ENCODE measurements at regions not wholly inside any gene's neighbourhood (a gene's known extent, or its start where the extent isn't known, plus 50 kb on each side); places are given as distances from the start of the nearest gene placed in this dataset.

DNA sequence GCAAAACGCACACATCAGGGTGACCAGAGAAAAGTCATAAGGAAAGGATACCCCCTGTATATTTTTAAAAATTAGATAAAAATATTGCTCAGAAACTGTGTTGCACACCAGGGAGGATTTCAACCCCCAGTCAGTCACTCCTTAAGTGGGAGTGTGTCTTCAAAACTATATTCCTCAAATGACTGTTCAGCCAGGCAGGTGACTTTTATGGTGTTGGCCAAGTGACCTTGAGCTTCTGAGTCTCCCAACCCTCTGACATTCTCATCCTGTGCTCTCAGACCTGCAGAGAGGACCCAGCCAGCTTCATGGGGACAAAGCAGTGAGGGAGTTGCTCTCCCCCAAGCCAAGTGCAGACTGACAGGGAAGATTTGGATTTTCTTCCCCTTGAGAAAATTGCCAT, 311.9 kb upstream of the JARID2 start:
- POLR2A ChIA-PET: no interaction called here
- Histone ChIP-seq H3K36me3 (replicated peaks in 1 of 2; ENCODE audit: control insufficient read depth in 1 of 2, insufficient read depth in 2 of 2, low read length in 2 of 2) (no peaks in the 10 kb centered on the region), H3K9me3 (ENCODE audit: low read length) (no peaks in the 10 kb centered on the region), H3K9ac (ENCODE audit: insufficient read depth, low read depth, low read length) (no peak overlapping the region), H3K4me2 (ENCODE audit: low read depth, low read length) (no peak overlapping the region), H3K4me1 (ENCODE audit: insufficient read depth, low read length) (no peaks in the 10 kb centered on the region), H3K27ac (ENCODE audit: extremely low read length, insufficient read depth, low read length) (no peak overlapping the region), H3K79me2 (ENCODE audit: insufficient read depth, low read length) (no peaks in the 10 kb centered on the region), H3K27me3 (ENCODE audit: control insufficient read depth in 1 of 2, insufficient read depth in 2 of 2, low read length in 2 of 2) (no peaks in the 10 kb centered on the region), H3K4me3 (replicated peaks in 1 of 3; ENCODE audit: insufficient read depth in 1 of 3, low read depth in 2 of 3, low read length in 3 of 3) (no peak overlapping the region), H4K20me1 (ENCODE audit: insufficient read depth, low read length) (no peaks in the 10 kb centered on the region), H2AFZ (ENCODE audit: low read length) (no peak overlapping the region)
- FAIRE-seq (no peak), DNase-seq (ENCODE audit: low spot score) (no peak), ATAC-seq (no peak)
- no TSS peak for BruUV-seq (replicated peaks)
- 93% methylated on average over 1 of the region's 1 CpG for WGBS (ENCODE audit: low lambda C conversion rate)
- intact Hi-C loops (cut with micrococcal nuclease; ENCODE audit: unreplicated experiment) (no loop called here), in situ Hi-C loops (cut with HindIII; ENCODE audit: extremely low pct_ligation_motif_present, low pct_unique_long_range_greater_than_20kb) (no loop called here)
- CTCF ChIA-PET (ENCODE audit: low intra/inter-chr PET ratio, low total read pairs): no interaction called here
- no peak for TF ChIP-seq ZNF180 (CRISPR knock-in tag; IDR thresholded peaks at IDR 0.05; ENCODE audit: borderline replicate concordance, low read depth)
- no peak for TF ChIP-seq GRHL1 (CRISPR knock-in tag; conservative IDR thresholded peaks at IDR 0.05)
- TF ChIP-seq GATAD2A (CRISPR knock-in tag; IDR thresholded peaks at IDR 0.05): no peak
- no peak for TF ChIP-seq ZNF569 (CRISPR knock-in tag; IDR thresholded peaks at IDR 0.05; ENCODE audit: borderline replicate concordance)
- TF ChIP-seq, protein P1, sequence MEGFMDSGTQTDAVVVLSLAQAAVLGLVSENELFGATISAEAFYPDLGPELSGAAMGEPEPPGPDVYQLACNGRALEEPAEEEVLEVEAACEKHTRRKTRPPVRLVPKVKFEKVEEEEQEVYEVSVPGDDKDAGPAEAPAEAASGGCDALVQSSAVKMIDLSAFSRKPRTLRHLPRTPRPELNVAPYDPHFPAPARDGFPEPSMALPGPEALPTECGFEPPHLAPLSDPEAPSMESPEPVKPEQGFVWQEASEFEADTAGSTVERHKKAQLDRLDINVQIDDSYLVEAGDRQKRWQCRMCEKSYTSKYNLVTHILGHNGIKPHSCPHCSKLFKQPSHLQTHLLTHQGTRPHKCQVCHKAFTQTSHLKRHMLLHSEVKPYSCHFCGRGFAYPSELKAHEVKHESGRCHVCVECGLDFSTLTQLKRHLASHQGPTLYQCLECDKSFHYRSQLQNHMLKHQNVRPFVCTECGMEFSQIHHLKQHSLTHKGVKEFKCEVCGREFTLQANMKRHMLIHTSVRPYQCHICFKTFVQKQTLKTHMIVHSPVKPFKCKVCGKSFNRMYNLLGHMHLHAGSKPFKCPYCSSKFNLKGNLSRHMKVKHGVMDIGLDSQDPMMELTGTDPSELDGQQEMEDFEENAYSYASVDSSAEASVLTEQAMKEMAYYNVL (CRISPR knock-in tag; IDR thresholded peaks at IDR 0.05; ENCODE audit: borderline replicate concordance): no peak
- TF ChIP-seq ZC3H13 (CRISPR knock-in tag; IDR thresholded peaks at IDR 0.05): no peak
- no peak for TF ChIP-seq ZNF362 (CRISPR knock-in tag; IDR thresholded peaks at IDR 0.05; ENCODE audit: borderline replicate concordance)
- TF ChIP-seq, protein P2, sequence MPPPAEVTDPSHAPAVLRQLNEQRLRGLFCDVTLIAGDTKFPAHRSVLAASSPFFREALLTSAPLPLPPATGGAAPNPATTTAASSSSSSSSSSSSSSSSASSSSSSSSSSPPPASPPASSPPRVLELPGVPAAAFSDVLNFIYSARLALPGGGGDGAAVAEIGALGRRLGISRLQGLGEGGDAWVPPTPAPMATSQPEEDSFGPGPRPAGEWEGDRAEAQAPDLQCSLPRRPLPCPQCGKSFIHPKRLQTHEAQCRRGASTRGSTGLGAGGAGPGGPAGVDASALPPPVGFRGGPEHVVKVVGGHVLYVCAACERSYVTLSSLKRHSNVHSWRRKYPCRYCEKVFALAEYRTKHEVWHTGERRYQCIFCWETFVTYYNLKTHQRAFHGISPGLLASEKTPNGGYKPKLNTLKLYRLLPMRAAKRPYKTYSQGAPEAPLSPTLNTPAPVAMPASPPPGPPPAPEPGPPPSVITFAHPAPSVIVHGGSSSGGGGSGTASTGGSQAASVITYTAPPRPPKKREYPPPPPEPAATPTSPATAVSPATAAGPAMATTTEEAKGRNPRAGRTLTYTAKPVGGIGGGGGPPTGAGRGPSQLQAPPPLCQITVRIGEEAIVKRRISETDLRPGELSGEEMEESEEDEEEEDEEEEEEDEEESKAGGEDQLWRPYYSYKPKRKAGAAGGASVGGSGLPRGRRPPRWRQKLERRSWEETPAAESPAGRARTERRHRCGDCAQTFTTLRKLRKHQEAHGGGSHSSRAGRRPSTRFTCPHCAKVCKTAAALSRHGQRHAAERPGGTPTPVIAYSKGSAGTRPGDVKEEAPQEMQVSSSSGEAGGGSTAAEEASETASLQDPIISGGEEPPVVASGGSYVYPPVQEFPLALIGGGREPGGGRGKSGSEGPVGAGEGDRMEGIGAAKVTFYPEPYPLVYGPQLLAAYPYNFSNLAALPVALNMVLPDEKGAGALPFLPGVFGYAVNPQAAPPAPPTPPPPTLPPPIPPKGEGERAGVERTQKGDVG (CRISPR knock-in tag; IDR thresholded peaks at IDR 0.05; ENCODE audit: borderline replicate concordance): no peak
- TF ChIP-seq ZNF431 (CRISPR knock-in tag; IDR thresholded peaks at IDR 0.05; ENCODE audit: borderline replicate concordance, low read depth): no peak
- no peak for TF ChIP-seq NBN (conservative IDR thresholded peaks at IDR 0.05)
- TF ChIP-seq, protein P3, sequence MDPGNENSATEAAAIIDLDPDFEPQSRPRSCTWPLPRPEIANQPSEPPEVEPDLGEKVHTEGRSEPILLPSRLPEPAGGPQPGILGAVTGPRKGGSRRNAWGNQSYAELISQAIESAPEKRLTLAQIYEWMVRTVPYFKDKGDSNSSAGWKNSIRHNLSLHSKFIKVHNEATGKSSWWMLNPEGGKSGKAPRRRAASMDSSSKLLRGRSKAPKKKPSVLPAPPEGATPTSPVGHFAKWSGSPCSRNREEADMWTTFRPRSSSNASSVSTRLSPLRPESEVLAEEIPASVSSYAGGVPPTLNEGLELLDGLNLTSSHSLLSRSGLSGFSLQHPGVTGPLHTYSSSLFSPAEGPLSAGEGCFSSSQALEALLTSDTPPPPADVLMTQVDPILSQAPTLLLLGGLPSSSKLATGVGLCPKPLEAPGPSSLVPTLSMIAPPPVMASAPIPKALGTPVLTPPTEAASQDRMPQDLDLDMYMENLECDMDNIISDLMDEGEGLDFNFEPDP (CRISPR knock-in tag; conservative IDR thresholded peaks at IDR 0.05): no peak
- TF ChIP-seq SSRP1 (CRISPR knock-in tag; IDR thresholded peaks at IDR 0.05): no peak
- no peak for TF ChIP-seq ZNF7 (CRISPR knock-in tag; IDR thresholded peaks at IDR 0.05)

Data from HepG2 (cell line).